Stimulated activated CD4-positive, alpha-beta T cell treated with anti-CD3 and anti-CD28 coated beads, Interleukin-2, amount 100 ng/mL, for 24 hours (primary cell): ENCODE measurements at regions not wholly inside any gene's neighbourhood (a gene's known extent, or its start where the extent isn't known, plus 50 kb on each side); places are given as distances from the start of the nearest gene placed in this dataset.
"Not testable (repeated sequence)": the region's sequence is repeated elsewhere in the genome, so short reads cannot be mapped to it uniquely, and the experiment has no call there.

Source experiments
- DNase-seq, 2 donors: peaks; one replicate each; pipeline ENCODE4 v3.0.0-alpha.2; 2020

DNA sequence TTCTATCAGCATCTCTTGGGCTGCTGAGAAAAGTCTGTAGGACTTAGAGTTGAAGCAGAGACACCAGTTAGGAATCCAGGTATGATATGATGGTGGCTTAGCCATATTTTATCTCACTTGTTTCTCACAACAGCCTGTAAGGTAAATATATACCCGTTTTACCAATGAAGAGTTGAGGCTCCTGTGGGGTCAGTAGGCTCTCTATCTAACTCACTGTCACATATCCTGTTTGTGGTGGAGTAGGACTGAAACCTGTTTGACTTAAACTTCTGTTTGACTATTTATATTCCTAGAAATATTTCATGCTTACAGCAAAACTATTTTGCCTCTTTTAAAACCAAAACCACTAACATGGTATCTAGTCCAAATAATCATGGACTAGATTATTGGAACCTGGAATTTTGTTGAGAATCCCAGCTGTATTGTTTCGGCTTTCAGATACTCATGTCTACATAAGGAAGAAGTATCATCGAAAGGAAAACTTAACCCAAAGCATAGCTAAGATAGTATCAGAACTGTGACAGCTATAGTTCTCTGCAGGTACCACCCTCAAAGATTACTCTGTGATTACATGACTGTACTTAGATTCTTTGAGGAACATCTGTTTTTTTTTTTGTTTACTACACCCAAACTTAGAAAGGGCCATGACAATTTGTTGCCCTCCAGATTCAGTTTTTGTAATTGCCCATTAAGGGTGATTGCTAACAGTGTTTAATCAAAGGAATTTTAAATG lies 216.1 kb upstream of the THUMPD2 start:
- no peak for DNase-seq

DNA sequence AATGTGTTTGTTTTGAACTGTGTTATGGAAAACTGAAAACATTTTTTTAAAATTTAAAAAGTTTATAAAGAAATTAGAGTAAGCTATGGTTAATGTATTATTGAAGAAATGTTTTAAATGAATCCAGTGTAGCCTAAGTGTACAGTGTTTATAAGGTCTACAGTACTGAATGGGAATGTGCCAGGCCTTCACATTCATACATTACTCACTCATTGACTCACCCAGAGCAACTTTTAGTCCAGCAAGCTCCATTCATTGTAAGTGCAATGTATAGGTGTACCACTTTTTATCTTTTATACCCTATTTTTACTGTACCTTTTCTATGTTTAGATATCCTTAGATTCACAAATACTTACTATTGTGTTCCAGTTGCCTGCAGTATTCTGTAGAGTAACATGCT lies 215.1 kb upstream of the THUMPD2 start:
- DNase-seq = no peak

DNA sequence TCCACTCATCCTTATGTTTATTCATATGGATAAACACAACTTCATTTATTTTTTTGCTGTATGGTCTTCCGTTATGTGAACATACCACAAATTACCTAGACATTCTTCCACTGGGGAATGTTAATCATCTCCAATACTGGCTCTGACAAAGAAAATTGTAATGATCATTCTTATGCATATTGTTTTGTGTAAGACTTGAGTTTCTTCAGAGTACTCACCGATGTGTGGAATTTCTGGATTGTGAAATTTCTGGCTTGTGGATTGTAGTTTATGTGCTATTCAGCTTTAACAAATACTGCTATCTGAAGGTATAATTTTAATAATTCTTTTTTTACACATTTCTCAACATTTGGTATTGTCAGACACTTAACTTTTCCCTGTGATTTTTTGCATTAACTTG lies 212.2 kb upstream of the THUMPD2 start:
- no peak for DNase-seq

DNA sequence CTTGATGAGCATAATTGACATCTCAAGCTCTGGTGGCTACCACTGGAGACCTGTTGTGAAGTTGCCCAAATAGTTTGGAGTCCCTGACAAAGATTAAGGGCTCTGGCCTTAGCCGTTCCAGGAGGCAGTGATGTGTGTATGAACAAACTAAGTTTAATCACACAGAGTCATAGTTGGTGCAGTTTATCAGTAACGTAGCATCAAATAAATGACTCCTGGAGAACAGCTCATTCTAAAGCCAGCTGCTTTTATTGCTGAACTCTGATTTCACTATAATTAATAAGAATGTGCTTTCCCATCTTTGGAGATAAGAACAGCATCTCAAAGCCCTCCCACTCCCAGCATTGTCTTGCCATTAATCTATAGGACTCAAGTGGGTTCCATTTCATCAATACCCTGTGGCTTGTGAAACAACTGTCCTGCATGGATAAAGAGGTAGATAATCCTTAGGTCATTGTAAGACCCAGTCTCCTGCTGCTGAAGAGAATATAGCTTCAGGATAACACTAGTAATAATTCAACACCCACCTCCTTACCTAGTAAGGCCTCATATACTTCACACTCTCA lies 211.4 kb upstream of the THUMPD2 start:
- DNase-seq = no peak

DNA sequence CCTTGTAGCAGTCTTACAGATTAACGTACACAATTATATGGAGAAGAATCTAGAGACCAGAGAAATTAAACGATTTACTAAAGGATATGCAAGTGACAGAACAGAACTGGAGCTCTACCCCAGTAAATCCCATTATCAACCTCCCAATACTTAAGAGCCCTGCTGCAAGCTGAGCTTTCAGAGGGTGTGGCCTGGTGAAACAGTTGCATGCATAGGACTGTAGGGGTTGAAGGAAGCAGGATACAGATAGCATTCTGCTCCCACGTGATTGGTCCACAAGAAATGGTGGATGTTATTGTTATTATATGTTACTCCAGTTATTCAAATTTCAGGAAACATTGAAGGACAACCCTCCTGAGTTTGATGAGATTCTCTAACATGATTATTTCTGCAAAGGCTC lies 210.8 kb upstream of the THUMPD2 start:
- DNase-seq = no peak

DNA sequence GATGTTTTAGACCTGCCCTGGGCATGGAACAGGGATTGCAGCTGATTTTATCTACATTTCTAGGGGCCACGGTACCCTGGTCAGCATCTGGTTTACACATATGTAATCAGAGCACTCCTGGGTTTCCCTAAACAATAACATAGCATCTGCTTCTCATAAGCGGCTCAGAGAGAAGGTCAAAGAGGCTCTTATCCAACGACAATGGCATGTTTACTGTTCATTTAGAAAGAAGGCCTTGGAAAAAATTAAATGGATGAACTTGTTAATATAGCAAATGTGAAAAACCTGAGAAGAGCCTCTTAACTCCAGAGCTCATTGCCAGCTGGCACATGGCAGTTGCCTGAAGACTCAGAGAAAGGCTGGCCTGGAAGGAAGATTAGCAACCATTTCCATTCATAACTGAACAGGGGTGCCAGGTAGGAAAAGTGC lies 202.8 kb upstream of the THUMPD2 start:
- no peak for DNase-seq

DNA sequence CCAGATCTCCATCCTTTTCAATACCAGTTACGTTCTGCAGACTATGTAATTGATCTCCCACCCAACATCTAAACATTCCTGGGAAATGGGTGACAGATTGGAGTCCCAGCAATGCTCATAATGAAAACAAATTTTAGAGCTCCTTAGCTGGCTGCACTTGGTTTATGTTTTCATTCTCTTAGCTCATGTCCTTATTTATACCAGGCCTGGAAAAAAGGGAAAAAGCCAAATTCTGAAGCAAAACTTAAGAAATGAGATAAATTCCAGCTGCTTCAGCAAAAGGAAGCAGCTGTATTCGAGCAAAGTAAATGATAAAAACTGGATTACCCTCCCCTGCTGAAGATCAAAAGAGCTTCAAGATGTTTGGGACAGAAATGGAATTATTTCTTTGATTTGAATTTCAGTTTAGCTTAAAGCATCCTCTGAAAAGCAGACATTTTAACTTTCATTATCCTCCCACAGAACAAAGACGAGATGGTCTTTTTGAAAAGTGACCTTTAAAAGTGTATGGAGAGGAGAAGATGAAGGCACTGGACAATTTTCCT lies 196.5 kb upstream of the THUMPD2 start:
- DNase-seq = no peak

DNA sequence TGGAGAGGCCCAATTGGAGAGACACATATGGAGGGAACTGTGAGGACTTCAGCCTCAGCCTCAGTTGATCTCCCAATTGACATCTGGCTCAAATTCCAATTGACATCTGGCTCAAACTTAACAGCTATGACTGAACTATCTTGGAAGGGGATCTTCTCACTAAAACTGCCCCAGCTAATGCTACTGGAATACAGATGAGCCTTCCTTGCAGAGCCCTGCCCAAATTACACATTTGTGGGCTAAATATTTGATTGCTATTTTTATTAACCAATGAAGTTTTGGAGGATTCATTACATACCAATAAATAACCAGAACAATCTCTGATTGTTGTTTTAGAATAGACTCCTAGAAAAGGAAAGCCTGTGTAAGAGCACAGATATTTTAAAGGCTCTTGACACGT lies 189.0 kb upstream of the THUMPD2 start:
- no peak for DNase-seq

DNA sequence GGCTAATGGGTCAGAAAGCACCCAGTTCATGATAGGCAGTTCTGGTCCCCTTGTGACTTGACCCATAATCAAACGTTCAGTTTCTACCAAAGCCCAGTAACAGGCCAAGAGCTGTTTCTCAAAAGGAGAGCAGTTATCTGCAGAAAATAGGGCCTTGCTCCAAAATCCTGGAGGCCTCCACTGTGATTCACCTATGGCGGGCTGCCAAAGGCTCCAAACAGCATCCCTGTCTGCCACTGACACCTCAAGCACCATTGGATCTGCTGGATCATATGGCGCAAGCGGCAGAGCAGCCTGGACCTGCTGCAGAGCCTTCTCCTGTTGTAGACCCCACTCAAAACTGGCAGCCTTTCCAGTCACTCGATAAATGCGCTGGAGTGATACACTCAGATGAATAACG lies 181.6 kb upstream of the THUMPD2 start:
- not testable (repeated sequence) for DNase-seq

DNA sequence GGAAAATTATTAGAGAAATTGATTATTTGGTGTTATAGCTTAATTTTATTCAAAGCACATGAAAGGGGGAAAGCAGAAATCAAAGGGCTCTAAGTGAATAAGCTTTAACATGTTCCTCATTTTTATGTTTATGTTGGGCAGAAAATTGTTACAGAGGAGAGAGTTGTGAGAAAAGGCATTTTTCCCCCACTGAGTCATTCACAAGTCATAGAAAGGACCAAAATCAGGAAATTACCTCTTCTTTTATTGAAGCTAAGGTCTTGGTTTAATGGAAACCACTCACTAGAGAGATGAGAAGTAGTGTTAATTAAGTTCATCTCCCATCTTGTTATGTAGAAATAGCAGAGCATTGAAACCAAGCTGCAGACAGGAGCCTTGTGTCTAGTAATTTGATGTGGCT lies 175.3 kb upstream of the THUMPD2 start:
- no peak for DNase-seq

DNA sequence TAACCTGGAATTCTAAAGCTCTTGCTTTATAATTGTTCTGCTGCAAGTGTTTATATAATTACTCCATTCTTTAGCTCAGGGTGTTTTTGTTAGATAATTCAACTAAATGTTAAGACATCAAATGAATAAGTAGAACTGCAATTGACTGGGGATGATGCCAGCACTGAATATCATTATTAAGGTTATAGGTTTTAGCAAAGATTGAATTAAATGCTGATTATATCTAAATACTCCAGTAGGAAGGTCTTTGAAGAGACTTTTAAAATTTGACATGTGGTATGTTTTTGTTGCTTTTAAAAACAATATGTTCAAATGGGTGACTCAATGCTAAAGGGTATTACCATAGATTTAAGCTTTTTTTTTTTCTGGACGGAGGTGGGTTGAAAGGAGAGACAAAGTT lies 170.1 kb upstream of the THUMPD2 start:
- DNase-seq = no peak

DNA sequence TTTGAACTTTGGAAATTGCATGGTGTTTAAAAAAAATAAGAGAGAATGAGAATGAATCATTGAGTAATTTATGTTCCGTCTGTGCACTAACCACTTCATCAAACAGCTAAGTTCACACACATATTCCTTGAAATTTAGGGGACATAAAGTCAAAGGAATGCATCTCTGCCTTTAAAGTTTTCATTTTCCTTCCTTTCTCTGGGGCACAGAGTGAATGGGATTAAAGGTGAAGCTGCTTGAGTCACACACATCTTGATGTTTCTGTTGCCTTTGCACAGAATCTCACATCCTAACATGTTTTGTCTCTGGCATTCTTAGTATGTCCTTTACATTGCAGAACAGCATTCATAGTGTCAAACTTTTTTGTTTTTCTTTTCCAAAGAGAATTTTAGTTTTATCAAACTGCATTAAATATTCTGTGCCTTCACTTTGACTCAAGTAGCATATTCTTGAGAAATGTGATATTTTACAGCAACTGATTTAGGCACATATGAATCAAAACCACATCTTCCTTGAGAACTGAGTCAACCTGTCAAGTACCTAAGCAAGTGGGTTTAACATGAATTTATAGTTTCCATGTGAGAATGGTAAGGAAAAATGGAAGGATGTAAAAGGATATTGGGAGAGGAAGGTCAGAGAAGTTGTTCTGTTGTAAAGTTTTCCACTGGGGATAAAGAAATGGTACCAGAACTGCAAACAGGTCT lies 169.1 kb upstream of the THUMPD2 start:
- DNase-seq = no peak

DNA sequence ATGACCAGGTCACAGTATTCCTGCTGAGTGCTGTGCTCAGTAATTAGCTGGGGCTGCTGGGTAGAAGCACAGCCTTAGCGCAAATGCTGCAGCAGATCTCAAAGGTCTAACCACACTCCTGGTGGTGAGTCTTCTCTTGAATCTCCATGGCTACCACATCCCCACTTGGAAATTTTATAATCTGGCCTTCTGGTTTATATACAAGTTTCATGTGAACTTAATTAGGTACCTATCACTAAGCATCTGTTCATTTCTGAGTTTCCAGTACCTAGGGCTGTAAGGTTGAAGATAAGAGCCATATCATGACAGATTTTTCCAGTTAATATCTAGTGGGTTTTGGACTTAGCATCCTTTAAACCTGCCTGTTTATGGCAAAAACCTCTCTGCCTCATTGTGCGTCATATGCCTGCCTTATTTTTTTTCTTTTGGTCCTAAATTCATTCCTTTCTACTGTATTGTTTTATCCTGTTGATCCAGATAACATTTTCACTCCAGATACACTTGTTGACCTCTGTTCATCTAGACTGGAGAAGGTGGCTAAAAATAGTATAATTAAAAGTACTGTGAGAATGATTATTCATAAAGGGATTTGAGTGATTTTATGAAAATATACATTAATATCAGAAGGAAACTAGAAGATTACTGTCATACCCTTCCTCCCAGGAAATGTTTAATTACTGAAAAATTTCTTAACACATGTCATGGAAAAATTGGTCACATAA lies 168.4 kb upstream of the THUMPD2 start:
- DNase-seq = peak in 1 of 2 donors; percentile 5

DNA sequence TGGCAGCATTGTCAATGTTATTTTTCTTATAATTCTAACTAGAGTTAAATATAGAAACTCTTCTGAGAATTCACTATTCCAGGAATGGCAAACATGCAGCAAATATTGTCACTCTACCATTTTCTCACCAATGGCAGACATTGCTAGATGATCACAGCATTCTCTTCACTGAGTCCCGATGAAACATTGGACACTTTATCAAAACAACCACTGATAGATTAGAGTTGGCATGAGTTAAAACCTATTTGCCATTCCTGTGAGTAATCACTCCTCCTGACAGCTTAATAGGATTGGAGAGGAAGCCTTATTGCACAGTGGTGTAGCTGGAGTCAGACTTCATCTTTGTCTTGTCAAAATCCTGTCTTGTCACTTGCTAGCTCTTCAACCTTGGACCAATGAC lies 163.9 kb upstream of the THUMPD2 start:
- DNase-seq = no peak

DNA sequence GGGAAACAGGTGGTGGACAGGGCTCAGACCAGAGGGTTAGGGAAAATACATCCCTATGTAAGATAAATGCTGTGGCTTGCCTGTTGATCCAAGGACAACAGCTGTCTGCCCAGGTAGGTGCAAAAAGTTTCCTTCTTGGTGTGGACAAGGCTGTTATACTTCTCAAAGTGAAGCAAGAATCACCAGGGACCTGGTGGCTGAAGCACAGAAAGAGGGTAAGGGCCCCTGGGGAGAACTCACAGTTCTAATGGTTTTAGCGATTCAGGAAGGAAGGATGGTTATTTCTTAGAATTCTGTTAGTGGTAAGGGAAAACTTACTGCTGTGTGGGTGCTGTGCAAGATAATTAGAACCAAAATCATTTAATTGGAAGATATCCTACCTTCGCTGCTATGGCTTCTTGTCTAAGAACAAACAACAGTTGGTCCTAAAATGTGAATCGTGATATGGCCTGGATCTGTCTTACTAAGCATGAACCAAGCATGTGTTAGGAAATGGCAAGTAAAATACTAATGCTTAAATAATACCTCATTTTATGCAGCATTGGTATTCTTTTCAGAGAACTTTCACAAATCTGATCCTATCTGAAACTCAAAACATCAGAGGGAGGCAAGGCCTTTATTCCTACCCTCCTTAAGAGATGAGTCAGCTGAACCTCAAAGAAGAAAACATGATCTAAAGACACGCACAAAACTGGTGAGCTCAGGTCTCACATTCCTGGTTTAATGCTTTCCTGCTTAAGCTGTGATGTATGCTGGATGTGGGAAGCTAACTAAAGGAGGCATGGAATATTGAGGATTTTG lies 159.2 kb upstream of the THUMPD2 start:
- DNase-seq = no peak

DNA sequence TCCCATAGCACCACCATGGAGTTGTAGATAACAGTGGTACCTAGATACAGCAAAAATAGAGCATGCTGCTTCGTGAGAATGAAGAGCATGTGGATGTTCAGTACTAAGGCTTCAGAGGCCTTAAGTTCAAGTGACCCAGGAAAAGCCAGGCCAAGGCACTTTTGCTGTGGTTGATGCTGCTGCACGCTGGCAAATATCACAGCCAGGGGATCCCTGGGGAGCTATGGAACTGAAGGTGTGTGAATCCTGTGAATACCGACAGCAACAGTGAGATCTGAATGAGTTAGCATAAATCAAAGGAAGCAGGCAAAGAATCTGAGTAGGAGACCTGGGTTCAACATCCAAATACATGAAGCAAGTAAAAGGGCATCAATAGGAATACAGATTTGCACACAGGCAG lies 158.6 kb upstream of the THUMPD2 start:
- no peak for DNase-seq

DNA sequence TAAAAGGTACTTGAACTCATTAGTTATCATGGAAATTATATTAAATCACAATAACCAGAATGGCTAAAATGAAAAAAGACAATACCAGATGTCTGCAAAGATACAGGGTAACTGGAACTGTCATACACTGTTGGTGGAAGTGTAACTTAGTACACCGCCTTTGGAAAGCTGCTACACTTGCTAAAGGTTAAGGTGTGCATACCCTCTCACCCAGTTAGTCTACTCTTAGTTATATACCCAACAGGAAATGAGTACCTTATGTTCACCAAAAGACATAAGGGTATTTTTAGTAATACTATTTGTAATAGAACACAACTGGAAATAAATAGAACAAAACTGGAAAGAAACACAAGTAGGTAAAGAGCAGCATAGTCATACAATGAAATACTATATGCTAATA lies 155.8 kb upstream of the THUMPD2 start:
- DNase-seq = no peak

DNA sequence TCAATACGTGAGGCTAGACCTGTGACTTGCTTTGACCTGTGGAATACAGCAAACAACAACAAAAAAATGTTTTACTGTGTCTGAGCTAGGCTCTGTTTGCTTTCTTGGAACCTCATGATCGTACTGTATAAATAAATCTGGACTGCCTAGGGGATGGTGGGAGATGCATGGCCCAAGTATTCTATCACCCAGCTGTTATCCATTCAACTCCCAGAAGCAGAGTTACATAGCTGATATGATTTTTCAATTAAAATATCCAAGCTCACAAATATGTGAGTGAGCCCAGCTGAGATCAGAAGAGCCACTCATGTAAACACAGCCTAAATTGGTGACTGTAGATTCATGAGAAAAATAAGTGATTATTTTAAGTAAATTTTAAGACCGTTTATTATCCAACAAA lies 154.1 kb upstream of the THUMPD2 start:
- no peak for DNase-seq

DNA sequence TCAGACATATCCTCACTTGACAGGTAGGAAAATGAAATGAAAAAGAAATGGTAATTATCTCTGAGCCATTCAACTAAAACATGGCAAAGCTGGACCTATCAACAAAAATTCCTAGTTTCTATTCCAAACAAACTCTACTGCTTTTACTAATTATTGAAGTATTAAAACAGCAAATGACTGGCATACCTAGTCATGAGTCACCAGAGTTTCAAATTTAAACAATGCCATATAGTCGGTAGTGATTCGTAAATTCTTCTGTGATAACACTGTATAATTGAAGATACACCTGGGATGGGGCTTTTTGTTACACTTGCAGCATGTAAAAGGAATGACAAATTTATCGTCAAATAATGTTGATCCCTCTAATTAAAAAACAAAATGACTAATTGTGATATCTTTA lies 153.1 kb upstream of the THUMPD2 start:
- DNase-seq = no peak

DNA sequence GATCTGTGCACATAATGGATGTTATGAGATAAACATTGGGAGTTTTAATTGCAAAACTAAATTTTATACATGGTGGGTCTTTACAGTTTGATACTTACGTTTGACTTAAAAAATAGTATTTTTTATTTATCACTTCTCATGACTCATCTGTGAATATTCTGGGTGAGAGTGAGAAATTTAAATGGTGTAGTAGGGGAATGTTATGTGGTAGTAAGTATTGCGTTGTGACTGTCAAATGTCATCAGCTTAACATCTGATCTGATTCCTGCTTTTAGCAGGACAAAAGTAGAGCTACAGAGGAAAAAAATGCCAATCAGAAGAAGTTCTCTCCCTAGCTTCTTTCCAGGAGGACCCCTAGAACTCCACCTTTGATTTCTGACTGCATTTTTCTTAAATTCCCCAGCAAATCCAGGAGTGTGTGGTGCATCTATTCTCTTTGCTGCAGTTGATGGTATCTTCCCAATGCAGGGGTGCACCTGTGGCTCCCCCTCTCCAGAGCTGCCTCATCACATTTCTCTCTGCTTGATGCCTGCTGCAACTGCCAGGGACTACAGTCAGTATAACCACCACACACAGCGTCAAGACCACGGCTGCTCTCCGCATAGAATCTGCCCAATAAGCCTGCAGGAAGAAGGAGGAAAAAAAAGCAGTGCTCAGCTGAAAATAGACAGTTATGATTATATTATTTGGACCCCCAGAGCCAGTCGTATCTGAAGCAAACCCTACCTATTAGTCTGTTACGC lies 151.3 kb upstream of the THUMPD2 start:
- no peak for DNase-seq

DNA sequence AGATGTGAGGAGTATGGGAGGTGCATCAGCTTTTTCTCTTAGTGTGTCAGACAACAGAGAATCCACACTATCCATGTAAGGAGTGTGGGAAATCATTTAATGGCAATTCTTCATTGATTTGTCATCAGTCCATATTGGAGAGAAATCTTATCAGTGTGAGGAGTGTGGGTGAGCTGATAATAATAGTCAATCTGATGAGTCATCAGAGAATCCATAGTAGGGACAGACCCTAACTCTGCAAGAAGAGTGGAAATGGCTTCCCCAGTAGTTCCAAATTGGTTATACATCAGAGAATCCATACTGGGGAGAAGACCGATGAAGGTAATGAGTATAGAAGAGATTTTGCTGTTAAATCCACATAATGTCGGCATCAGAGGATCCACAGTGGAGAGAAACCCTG lies 150.5 kb upstream of the THUMPD2 start:
- DNase-seq = no peak

DNA sequence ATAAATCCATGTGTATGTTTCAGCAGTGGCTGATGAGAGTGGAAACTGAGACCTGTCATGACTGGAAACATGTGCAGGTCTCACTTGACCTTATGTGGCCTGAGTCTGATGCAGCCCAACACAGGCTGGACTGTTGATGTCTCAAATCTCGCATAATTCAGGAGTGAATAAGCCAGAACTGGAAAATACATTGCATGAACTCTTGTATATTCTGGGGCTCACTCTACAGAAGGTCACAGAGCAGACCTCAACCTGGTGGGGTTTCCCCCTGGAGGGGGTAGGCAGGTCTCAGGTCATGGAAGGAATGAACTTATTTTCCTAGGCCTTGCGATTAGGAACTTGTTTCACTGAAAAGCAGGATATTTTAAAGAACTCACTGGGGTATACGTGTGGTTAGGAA lies 146.3 kb upstream of the THUMPD2 start:
- DNase-seq = no peak
